GM21390 (cell line): ENCODE measurements at regions not wholly inside any gene's neighbourhood (a gene's known extent, or its start where the extent isn't known, plus 50 kb on each side); places are given as distances from the start of the nearest gene placed in this dataset.

ENCODE experiments used
- ATAC-seq: cut with Tn5 transposase; IDR thresholded peaks from one replicate; pipeline ENCODE4 v1.9.1; 2021; ENCODE audit not compliant: unreplicated experiment

DNA sequence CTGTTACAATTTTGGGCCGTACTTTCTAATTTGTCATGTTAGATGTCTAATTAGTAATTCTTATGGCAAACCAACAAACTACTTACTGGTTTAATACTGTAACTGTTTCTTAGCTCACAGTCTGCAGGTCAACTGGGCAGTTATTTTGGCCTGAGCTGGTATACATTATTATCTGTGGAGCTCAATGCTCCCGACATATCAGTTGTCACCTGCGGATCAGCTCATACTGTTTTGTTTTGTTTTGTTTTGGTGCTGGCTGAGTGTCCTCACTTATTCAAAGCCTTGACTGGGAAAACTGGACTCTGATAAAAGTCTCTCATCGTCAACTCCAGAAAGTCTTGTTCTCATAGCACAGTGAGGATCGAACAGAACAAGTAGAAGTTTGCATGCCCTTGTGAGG lies 1060.6 kb upstream of the CDH8 start:
- ATAC-seq = no peak

DNA sequence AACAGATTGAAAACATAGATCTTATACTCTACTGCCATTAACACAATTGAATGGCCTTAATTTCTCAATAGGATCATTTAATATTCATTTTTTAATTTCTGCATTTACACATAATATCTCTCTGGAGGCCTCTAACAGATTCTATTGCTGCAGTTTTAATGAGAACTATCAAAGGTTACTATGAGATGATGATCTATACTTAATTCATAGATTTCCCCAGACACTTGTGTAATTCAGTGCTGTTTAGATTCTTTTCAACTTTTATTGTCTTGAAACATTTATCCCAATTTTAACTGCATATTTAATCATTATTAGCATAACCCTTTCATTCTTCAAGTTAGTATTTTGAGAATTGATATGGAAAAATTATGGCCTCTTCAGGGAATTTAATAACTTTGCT lies 1056.5 kb upstream of the CDH8 start:
- ATAC-seq = no peak

DNA sequence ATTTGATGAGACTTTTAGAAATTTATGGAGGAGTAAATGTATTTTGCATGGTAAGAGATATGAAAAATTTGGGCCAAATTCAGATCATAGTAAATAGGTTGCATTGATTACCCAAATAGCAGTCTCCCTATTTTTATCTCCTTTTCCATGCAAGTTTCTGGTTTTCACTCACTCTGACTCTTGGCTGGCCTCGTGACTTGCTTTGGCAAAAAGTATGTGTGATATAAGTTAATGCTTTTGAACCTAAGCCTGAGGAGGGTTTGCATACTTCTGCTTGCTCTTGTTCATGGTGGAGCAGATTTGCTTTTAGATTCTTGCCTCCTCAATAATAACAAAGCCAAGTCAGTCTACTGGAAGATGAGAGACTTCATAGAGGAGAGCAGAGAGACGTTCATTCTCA lies 1045.9 kb upstream of the CDH8 start:
- ATAC-seq = no peak

DNA sequence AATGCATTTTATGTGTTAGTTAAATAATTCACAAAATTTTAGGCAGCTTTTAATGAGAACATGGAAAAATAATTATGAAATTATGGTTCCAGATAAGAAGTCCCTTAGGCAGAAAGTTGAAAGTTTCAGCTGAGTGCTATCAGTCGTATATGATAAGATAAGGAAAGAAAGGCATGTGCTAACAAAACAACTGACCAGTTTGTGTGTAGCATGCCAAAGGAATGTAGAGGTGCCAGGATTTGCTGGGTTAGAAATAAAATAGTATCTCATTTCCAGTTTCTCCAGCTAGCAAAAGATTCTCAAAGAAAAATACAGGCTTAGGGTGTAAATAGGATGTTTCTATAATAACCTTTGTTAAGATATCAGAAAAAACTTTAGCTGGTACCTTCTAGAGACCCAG lies 1044.5 kb upstream of the CDH8 start:
- no peak for ATAC-seq

DNA sequence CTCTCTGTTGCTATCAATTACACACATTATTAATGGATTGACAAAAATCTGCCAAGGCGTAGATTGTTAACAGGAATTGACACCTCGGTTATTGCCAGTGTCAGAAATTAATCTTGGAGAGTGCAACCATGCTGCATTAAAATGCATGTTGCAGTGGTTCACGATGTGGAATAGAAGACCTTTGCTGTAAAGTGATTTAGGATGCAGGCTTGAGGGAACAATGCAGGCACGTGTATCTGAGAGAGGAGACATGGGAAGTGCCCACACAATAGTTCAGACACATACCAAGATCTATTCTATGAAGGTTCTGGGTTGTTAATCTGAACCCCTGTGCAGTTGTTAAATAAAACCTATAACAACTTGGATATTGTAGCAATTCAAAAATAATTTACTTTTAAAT lies 1032.8 kb upstream of the CDH8 start:
- ATAC-seq = no peak

DNA sequence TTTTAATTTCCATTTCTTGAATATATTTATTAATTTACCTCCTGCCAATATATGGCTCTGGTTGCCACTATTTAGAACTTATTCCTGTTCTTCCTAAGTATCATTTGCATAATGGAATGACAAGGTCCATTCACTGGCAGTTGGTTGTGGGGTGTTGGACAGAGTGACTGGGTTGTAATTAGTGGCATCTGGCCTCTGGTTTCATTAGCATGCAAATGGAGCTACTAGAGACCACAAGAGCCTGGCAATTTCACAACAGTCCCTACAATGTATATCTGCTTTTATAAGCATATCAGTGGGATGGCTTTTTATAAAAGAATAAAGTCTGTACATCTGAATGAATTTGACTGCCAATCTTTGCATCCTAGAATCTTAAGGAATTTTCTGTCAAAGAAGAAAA lies 1030.9 kb upstream of the CDH8 start:
- ATAC-seq = no peak

DNA sequence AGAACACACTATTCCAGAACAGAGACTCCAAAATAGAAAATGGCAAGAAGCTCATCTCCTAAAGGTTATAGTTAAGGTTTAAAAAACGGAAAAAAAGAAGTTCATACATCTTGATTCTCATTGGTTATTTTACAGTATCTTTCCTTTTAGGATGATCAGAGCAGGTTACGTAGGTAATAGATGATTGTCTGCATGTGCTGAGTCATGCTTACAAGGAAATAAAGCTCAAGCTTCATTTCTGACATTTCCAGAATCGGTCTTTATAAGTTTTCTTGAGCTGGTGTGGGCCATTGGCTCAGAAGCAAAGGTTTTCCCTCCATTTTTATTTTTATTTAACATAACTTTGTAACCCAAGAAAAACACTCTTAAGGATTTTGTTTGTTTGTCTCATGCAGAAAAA lies 1030.3 kb upstream of the CDH8 start:
- ATAC-seq = no peak

DNA sequence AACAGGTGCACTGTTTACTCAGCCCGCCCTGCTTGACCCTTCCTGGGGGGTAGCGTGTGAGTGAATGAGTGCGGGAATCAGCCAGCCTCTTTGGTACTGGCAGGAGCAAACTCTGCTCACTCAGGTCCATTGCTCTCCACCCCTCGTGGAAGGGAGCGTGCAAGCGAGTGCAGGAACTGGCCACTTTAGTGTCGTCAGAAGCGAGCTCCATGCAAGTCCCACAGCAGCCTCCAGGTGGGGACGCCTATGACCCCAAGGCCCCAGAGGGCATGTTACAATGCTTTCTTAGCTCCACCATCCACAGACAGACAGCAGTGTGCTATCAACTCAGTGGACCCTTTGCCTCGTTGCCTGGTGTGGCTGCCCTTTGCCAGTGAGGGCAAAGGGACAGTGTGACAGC lies 1025.1 kb upstream of the CDH8 start:
- no peak for ATAC-seq

DNA sequence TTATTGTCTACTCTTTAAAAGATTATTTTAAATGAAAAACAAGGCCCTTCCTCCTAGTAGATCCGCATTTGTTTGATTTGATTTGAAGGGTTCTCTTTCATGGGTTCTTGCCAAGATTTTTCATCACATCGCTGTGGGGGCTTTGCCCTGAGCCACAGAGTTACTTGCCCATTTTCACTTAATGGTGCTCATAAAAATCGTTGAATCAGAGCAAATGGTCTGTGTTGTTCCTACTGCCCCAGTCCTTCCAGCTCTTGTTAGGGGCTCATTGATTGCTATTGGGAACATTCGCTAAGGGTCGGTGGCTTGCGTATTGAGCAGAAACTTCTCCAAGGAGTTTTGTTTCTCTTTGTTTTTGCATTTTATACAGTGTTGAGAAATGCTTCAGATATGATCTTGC lies 1023.4 kb upstream of the CDH8 start:
- no peak for ATAC-seq

DNA sequence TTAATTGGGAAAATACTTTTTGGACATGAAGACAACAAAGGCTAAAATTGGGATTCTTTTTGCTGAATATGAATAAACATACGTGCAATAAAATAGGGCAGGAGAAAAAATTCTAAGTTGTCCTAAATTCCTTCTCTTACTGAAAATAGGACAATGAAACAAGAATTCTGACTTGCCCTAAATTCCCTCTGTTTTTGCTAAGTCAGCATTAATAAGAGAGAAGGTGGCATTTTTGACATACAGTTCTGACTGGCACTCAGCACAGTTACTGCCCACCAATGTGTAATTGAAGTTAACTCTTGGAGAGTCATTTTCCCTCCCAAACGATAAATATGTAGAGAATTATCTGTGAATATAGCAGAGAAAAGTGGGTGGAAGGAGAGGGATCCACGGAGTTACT lies 1021.1 kb upstream of the CDH8 start:
- no peak for ATAC-seq

DNA sequence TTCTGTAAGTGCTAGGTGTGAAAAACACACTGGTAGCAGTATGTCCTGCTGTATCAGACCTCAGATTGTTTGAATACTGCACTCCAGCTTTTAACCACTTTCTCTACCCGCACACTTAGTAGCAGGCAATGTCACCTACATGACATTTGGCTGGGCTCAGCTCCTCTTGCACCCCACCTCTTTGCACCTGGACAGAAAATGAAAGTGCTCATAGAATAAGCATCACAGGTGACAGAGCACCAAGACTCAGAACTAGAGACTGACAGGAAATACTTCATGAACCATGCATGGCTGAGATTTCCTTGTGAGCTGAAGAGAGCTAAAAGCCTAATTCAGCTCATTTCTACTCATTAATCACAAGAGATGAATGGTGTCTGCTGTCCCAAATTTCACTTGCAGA lies 1014.2 kb upstream of the CDH8 start:
- ATAC-seq = no peak

DNA sequence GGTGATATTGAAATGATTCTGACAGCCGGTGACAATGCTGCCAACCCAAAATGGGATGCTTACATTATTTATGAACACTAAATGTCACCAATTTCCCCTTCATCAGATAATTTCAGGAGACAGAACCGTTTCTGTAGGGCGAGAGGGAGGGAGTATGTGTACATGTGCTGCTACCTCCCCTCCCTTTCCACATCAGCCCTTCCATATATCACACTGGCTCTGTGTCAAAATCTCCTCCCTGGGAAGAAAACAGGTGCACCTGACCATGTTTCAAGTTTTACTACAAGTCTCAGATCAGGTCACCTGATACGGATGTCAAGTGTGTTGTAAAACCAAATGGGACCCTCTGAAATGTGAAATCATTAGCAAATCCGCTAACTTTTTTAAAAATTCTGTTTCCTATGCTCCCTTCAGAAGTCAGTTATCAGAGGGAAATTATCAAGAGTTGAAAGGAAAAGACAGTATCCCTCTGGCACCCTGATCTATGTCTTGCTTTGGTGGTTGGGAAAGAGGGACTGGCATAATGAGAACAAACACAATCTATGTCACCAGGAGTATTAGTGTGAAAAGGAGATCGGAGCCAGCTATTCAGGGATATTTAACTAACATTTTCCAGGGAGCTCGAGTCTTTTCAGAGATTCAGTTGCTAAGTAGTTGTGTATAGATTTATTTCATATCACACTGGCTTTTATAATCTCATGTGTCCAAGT lies 1002.3 kb upstream of the CDH8 start:
- ATAC-seq = no peak

DNA sequence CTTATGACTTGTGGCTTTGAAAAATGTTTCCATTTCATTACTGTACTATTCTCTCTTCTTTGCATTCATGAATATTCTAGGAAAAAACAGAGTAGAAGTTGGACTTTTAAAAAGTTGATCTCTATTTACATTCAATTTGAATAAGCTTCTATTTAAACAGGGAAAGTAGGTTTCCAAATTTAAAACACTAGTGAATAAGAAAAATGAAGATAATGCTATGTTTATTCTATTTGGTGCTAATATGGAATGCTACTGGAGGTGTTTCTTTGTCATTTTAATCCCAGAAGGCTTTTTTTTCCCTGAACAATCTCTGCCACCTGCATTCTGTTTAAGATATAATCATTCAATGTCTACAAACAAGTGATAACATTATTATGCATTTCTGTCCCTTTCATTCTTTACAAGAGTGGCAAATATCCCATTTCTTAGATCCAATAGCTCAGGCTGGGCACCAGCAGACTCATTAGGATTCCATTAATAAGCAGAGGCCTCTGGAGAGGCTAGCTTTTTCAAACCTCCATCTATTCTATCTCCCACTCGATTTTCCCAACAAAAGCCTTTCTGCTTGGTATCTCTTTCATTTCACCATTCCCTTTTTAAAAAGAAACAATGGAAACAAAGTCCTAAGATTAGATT lies 1001.6 kb upstream of the CDH8 start:
- no peak for ATAC-seq

DNA sequence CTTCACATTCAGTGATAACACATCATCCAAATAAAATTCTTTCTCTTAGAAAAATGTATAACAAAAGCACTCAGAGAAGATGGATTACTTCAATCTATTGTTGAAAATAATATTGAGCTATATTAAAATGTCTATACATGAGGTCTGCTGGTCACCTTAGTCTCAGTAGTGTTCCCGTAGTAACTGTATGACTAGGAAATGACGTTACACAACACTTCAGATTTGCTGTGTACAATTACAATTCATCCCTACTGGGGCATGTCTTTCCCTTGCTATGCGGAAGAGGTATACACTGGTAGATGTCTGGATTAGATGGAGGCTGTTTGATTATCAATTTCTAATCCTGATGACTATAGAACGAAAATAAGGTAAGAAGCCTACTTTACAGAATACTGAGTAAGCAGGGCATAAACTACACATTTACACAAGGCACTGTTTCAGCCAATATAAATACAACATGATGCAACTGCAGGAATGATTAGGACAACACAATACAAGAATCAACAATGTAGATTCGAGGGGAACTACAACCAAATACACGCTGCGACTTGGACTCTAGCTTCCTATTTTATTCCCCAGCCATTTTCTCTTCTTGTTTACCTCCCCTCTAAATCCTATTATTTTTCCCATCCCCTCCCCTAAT lies 982.5 kb upstream of the CDH8 start:
- ATAC-seq = no peak

DNA sequence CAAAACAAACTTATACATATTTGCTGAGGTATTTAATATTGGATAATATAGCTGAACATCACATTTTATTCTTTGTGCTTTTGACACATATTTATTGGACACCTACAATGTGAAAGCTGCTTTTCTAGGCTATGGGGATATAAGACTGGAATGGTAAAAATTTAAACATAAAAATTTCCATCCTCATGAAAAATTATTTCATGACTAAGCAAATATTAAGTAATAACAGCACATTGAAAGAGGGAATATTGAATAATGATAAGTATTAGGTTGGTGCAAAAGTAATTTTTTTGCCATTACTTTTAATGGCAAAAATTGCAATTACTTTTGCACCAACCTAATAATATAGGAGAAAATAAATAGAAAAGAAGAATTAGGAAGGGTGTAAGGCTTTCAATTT lies 972.5 kb upstream of the CDH8 start:
- ATAC-seq = no peak

DNA sequence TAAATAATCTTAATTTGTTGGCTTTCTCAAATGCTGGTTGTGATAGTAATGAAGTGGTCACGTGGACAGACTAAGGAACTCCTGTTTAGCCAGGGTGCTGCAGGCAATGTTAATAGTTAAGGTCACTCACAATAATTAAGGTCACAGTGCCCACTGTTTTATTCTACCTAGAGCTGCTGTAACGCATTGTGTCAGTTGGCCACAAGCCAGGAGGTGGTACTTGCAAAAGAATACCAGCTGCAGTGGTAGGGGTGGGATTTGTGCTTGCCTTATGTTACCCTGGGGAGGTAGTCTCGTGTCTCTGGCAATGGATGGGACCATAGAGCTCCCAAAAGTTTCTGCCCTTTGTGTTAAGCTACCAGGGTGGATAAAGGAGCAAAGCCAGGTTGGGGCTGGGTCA lies 969.1 kb upstream of the CDH8 start:
- no peak for ATAC-seq

DNA sequence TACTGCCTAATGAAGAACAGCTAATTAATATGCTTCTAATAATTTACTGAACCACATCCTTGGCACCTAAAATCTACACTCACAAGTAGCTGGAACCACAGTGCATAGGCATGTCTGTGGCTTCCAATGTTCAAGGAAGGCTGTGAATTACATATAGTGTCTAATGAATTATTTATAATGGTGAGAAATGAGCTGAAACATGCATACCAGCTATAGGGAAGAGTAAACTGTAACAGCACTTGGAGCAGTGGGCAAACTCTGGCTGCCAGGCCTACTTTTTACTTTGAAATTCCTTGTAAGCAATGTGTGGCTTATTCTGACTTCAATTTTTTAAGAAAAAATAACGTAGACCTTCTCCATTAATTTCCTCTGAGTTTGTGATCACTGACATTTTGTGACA lies 953.2 kb upstream of the CDH8 start:
- ATAC-seq = no peak

DNA sequence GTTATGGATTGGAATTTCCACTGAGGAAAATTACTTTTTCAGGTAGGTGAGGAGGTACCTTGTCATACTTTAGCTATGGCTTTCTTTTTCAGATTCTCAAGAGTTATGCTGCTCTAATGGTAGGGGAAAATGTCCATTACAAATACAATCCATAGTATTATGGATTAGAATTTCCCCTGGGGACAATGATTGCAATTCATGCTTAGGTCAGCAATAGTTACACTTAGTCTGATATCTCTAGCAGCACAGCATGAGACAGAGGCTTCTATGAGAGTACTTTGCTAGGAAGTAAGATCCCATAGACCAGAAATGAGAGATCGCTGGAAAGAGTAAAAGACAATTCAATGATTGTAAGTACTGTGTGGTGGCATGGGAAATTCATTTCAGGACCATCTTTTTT lies 949.5 kb upstream of the CDH8 start:
- no peak for ATAC-seq

DNA sequence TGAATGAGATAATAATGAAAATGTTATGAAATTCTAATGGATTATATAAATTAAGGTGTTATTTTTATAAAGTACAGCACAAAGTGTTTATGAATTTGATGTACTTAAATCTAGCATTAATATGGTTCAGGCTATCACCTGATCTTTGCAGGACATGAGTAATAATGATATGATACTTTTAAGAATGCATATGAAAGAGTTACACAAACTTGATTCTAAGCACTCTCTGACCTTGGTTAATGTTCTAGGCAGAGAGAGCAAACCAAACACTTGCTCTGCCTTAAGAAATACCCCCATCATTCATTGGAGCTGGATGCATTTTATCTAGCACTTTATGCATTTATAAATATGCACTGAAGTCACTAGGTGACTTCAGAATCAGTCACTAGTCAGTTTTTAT lies 942.2 kb upstream of the CDH8 start:
- no peak for ATAC-seq

DNA sequence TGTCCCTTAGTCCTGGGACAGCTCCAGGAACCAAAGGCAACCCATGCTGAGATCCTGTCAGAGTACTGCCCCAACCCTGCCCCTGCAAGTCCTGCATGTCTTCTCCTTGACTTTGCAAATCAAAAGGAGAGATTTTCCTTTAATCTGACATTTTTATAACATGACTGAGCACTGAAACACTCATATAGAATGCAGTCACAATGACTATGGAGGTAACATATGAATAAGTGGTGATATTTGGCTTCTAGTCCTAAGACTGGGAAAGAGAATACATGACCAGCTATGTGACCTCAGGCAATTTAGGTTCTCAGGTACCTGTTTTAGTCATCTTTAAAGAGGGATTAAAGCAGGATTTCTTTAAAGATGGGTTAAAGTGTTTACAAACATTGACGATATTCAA lies 941.6 kb upstream of the CDH8 start:
- no peak for ATAC-seq

DNA sequence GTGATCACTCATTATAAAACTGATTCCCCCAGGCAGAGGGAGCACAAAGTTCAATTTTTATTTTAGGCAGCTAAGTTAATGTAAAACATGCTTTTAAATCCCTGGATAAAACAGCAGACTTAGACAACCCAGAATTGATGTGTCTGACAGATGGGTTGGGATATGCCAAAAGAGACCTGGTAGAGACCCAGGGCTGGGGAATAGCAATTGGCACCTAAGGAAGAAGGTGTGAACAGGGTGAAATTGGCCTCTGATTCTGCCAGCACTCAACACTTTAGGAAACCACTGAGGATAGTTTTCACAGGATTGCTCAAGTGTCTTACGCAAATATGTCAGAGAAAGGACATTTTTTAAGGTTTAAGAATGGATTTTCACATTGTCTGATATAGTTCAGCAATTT lies 938.2 kb upstream of the CDH8 start:
- no peak for ATAC-seq

DNA sequence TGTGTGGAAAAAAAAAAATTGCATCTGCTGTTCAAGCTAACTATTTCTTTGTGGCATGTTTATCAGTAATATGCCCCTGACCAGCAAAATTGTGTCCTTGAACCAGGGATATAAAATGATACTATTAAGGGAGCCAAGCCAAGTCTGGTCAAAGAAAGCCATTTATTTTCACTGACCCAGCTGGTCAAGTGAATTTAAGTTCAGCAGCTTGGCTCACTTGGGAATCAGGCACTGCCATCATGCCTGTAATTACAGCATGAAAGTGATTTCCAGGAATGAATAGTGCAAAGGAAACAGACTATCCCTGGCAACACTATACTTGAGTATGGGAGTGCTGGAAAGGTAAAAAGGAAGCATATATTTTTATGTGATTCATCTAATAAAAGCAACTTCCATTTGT lies 934.6 kb upstream of the CDH8 start:
- no peak for ATAC-seq
